HEK293 (cell line): ENCODE measurements at regions not wholly inside any gene's neighbourhood (a gene's known extent, or its start where the extent isn't known, plus 50 kb on each side); places are given as distances from the start of the nearest gene placed in this dataset.

Experiments
- CTCF ChIA-PET: fragments of 350-600 bp; formaldehyde crosslinking; extraction: SDS; loops from one replicate; lab custom pipeline; 2021; ENCODE audit warnings: antibody characterized with exemption; lab: Yijun Ruan, JAX
- POLR2A ChIA-PET: fragments of 300-600 bp; formaldehyde crosslinking; extraction: SDS; loops from one replicate; lab custom pipeline; 2020; ENCODE audit warnings: antibody characterized with exemption, inconsistent platforms; lab: Yijun Ruan, JAX
- H3K27ac ChIP-seq: fragments of 200-500 bp; sonication (Bioruptor generic); 2 replicates; pipeline ENCODE4 v1.5.1; 2014; ENCODE audit warnings: low read depth, low read length, control low read depth, inconsistent platforms; ENCODE audit errors: extremely low read depth
- H3K36me3 ChIP-seq, 2 experiments: fragments of 200-500 bp in 1 of 2; sonication (Bioruptor generic) in 1 of 2; 1 replicate in 1 of 2; 2 replicates in 1 of 2; pipeline ENCODE4 v1.5.1; 2014 to 2017; ENCODE audit warnings: inconsistent platforms in 2 of 2, low read length in 2 of 2; ENCODE audit not compliant: control insufficient read depth in 2 of 2, insufficient read depth in 1 of 2
- H3K4me1 ChIP-seq: fragments of 200-500 bp; sonication (Bioruptor generic); 2 replicates; pipeline ENCODE4 v1.5.1; 2014; ENCODE audit warnings: mild to moderate bottlenecking, low read length, inconsistent platforms; ENCODE audit not compliant: control insufficient read depth, insufficient read depth
- H3K4me3 ChIP-seq: 2 replicates; pipeline ENCODE4 v1.5.1; 2011; ENCODE audit warnings: low read depth, mild to moderate bottlenecking, control low read depth, low read length, moderate library complexity
- H3K9me3 ChIP-seq: fragments of 200-500 bp; sonication (Bioruptor generic); 2 replicates; pipeline ENCODE4 v1.5.1; 2014; ENCODE audit warnings: low read depth, low read length, inconsistent platforms; ENCODE audit not compliant: control insufficient read depth, insufficient read depth
- FEZF1 ChIP-seq: fragments of 450-650 bp; formaldehyde crosslinking; IDR thresholded peaks from 2 replicates; pipeline ENCODE4 v1.5.1; 2016; ENCODE audit warnings: missing biosample characterization, missing genetic modification characterization
- GLIS1 ChIP-seq: fragments of 450-650 bp; formaldehyde crosslinking; IDR thresholded peaks from 2 replicates; pipeline ENCODE4 v1.5.1; 2016; ENCODE audit warnings: missing biosample characterization, missing genetic modification characterization
- HOXA7 ChIP-seq: sonication (generic); formaldehyde crosslinking; IDR thresholded peaks from 2 replicates; pipeline ENCODE4 v1.8.1; 2022; ENCODE audit warnings: missing genetic modification reagents, borderline replicate concordance
- HOXD13 ChIP-seq: sonication (generic); formaldehyde crosslinking; IDR thresholded peaks from 2 replicates; pipeline ENCODE4 v1.8.0; 2022; ENCODE audit warnings: missing genetic modification reagents, borderline replicate concordance
- KLF1 ChIP-seq: fragments of 450-650 bp; formaldehyde crosslinking; IDR thresholded peaks from 2 replicates; pipeline ENCODE4 v1.5.1; 2016; ENCODE audit warnings: missing biosample characterization, missing genetic modification characterization
- KLF7 ChIP-seq: fragments of 450-650 bp; formaldehyde crosslinking; IDR thresholded peaks from 2 replicates; pipeline ENCODE4 v1.5.1; 2016; ENCODE audit warnings: missing biosample characterization, missing genetic modification characterization, borderline replicate concordance
- OSR2 ChIP-seq: fragments of 450-650 bp; formaldehyde crosslinking; IDR thresholded peaks from 2 replicates; pipeline ENCODE4 v1.5.1; 2016; ENCODE audit warnings: missing biosample characterization, missing genetic modification characterization
- SP7 ChIP-seq: fragments of 450-650 bp; formaldehyde crosslinking; IDR thresholded peaks from 2 replicates; pipeline ENCODE4 v1.5.1; 2016; ENCODE audit warnings: missing biosample characterization, missing genetic modification characterization
- TCF7L2 ChIP-seq: IDR thresholded peaks from 2 replicates; pipeline ENCODE4 v1.6.1; 2011; ENCODE audit warnings: low read depth, mild to moderate bottlenecking, inconsistent platforms, low read length, moderate library complexity, borderline replicate concordance
- WT1 ChIP-seq: fragments of 450-650 bp; formaldehyde crosslinking; IDR thresholded peaks from 2 replicates; pipeline ENCODE4 v1.5.1; 2016; ENCODE audit warnings: missing biosample characterization, missing genetic modification characterization
- ZBTB17 ChIP-seq: fragments of 450-650 bp; formaldehyde crosslinking; IDR thresholded peaks from 2 replicates; pipeline ENCODE4 v1.5.1; 2016; ENCODE audit warnings: missing biosample characterization, missing genetic modification characterization
- ZNF140 ChIP-seq: fragments of 450-650 bp; formaldehyde crosslinking; IDR thresholded peaks from 2 replicates; pipeline ENCODE4 v1.5.1; 2016; ENCODE audit warnings: missing biosample characterization, missing genetic modification characterization
- ZNF175 ChIP-seq: fragments of 450-650 bp; formaldehyde crosslinking; IDR thresholded peaks from 2 replicates; pipeline ENCODE4 v1.5.1; 2016; ENCODE audit warnings: missing biosample characterization, missing genetic modification characterization
- ZNF23 ChIP-seq: fragments of 450-650 bp; formaldehyde crosslinking; IDR thresholded peaks from 2 replicates; pipeline ENCODE4 v1.5.1; 2016; ENCODE audit warnings: missing biosample characterization, missing genetic modification characterization, borderline replicate concordance
- ZNF24 ChIP-seq: fragments of 450-650 bp; formaldehyde crosslinking; IDR thresholded peaks from 2 replicates; pipeline ENCODE4 v1.5.1; 2016; ENCODE audit warnings: missing biosample characterization, missing genetic modification characterization
- ZNF324 ChIP-seq: fragments of 450-650 bp; formaldehyde crosslinking; IDR thresholded peaks from 2 replicates; pipeline ENCODE4 v1.5.1; 2016; ENCODE audit warnings: missing biosample characterization, missing genetic modification characterization
- ZNF366 ChIP-seq: fragments of 450-650 bp; formaldehyde crosslinking; conservative IDR thresholded peaks from 2 replicates; pipeline ENCODE4 v1.5.1; 2016; ENCODE audit warnings: missing biosample characterization, missing genetic modification characterization
- ZNF404 ChIP-seq: fragments of 450-650 bp; formaldehyde crosslinking; IDR thresholded peaks from 2 replicates; pipeline ENCODE4 v1.5.1; 2017; ENCODE audit warnings: missing biosample characterization, missing genetic modification characterization
- ZNF433 ChIP-seq: fragments of 450-650 bp; formaldehyde crosslinking; IDR thresholded peaks from 2 replicates; pipeline ENCODE4 v1.5.1; 2016; ENCODE audit warnings: missing biosample characterization, missing genetic modification characterization, low read depth
- ZNF521 ChIP-seq: fragments of 450-650 bp; formaldehyde crosslinking; IDR thresholded peaks from 2 replicates; pipeline ENCODE4 v1.5.1; 2017; ENCODE audit warnings: missing biosample characterization, mild to moderate bottlenecking, missing genetic modification characterization
- ZNF548 ChIP-seq: fragments of 450-650 bp; formaldehyde crosslinking; IDR thresholded peaks from 2 replicates; pipeline ENCODE4 v1.5.1; 2016; ENCODE audit warnings: missing biosample characterization, missing genetic modification characterization
- ZNF561 ChIP-seq: fragments of 450-650 bp; IDR thresholded peaks from 2 replicates; pipeline ENCODE4 v1.5.1; 2018; ENCODE audit warnings: missing biosample characterization, missing genetic modification characterization, borderline replicate concordance
- ZNF596 ChIP-seq: fragments of 450-650 bp; IDR thresholded peaks from 2 replicates; pipeline ENCODE4 v1.5.0; 2018; ENCODE audit warnings: missing biosample characterization, mild to moderate bottlenecking, missing genetic modification characterization, moderate library complexity
- ZNF624 ChIP-seq: fragments of 450-650 bp; formaldehyde crosslinking; IDR thresholded peaks from 2 replicates; pipeline ENCODE4 v1.5.1; 2017; ENCODE audit warnings: missing biosample characterization, missing genetic modification characterization
- ZNF626 ChIP-seq: fragments of 450-650 bp; sonication (Bioruptor Pico); formaldehyde crosslinking; IDR thresholded peaks from 2 replicates; pipeline ENCODE4 v1.5.1; 2018; ENCODE audit warnings: missing biosample characterization, missing genetic modification characterization, inconsistent platforms
- ZNF629 ChIP-seq: fragments of 450-650 bp; formaldehyde crosslinking; IDR thresholded peaks from 2 replicates; pipeline ENCODE4 v1.5.1; 2017; ENCODE audit warnings: missing biosample characterization, missing genetic modification characterization
- ZNF654 ChIP-seq: fragments of 450-650 bp; formaldehyde crosslinking; IDR thresholded peaks from 2 replicates; pipeline ENCODE4 v1.5.1; 2016; ENCODE audit warnings: low read depth, missing biosample characterization, missing genetic modification characterization
- ZNF658 ChIP-seq: fragments of 450-650 bp; formaldehyde crosslinking; IDR thresholded peaks from 2 replicates; pipeline ENCODE4; 2016; ENCODE audit warnings: missing biosample characterization, missing genetic modification characterization
- ZNF701 ChIP-seq: fragments of 450-650 bp; formaldehyde crosslinking; IDR thresholded peaks from 2 replicates; pipeline ENCODE4 v1.5.1; 2016; ENCODE audit warnings: missing biosample characterization, missing genetic modification characterization
- TF ChIP-seq, protein P1 (sequence below): fragments of 450-650 bp; formaldehyde crosslinking; IDR thresholded peaks from 2 replicates; pipeline ENCODE4 v1.5.1; 2017; ENCODE audit warnings: missing biosample characterization, missing genetic modification characterization
- TF ChIP-seq, protein P2 (sequence below): fragments of 450-650 bp; formaldehyde crosslinking; IDR thresholded peaks from 2 replicates; pipeline ENCODE4 v1.5.1; 2017; ENCODE audit warnings: missing biosample characterization, missing genetic modification characterization
- TF ChIP-seq, protein P3 (sequence below): fragments of 450-650 bp; formaldehyde crosslinking; IDR thresholded peaks from 2 replicates; pipeline ENCODE4 v1.5.1; 2016; ENCODE audit warnings: missing biosample characterization, missing genetic modification characterization
- TF ChIP-seq, protein P4 (sequence below): fragments of 450-650 bp; formaldehyde crosslinking; IDR thresholded peaks from 2 replicates; pipeline ENCODE4; 2016; ENCODE audit warnings: missing biosample characterization, missing genetic modification characterization
- TF ChIP-seq, protein P5 (sequence below): fragments of 450-650 bp; formaldehyde crosslinking; IDR thresholded peaks from 2 replicates; pipeline ENCODE4 v1.5.1; 2016; ENCODE audit warnings: missing biosample characterization, missing genetic modification characterization

DNA sequence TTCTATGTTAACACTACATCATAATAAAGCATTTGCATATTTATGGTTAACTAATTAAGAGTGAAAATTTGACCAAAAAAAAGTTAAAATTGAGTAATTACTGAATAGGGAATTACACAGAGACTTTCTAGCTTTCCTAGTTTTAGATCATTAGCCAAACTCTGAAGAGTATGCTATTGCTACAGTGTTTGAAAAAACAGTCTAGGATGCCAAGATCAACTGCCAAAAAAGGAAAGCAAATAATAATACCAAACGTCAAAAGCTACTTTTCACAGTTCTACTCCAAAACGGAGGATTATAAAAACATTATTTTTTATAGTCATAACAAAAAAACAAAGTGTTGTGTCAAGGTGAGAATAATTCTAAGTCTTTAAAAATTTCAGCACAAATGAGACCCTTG, 359.8 kb upstream of the CTSO start (continued):
- TF ChIP-seq, protein P1, sequence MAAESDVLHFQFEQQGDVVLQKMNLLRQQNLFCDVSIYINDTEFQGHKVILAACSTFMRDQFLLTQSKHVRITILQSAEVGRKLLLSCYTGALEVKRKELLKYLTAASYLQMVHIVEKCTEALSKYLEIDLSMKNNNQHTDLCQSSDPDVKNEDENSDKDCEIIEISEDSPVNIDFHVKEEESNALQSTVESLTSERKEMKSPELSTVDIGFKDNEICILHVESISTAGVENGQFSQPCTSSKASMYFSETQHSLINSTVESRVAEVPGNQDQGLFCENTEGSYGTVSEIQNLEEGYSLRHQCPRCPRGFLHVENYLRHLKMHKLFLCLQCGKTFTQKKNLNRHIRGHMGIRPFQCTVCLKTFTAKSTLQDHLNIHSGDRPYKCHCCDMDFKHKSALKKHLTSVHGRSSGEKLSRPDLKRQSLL (tag by site-specific recombination): no peak
- TF ChIP-seq ZNF433 (tag by site-specific recombination) (no peak), ZNF140 (tag by site-specific recombination) (no peak), ZNF324 (tag by site-specific recombination) (no peak)
- TF ChIP-seq, all 188 proteins: peak for 0

DNA sequence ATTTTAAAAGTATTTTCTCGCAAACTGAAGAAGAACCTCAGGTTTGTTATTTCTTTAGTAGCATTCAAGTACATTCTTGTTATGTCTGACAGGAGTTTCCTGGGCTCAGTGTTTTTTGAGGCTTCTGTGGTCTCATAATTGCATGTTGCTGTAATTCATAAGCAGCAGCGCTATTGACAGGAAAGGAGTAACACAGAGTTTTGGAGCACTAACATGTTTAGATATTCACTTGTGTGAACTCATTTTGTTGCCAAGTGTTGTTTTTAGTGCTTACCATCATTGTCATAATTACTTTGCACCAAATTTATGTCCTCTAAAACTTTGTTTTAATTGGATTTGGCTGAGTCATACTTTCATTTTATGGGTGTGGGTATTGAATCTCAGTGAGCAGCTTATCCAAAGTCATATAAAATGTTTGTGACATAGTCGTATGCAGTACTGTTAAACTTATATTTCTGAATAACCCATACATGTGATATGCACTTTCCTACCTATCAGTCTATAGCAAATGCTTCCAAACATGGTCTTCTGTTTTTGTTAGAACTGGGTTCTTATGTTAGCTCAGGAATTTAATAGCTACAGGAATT, 358.7 kb upstream of the CTSO start:
- CTCF ChIA-PET: interaction anchor here (0.5 kb wide), 1 partner anchor 18 kb away, joined by 4 read pairs; no protein-coding TSS in a partner anchor

DNA sequence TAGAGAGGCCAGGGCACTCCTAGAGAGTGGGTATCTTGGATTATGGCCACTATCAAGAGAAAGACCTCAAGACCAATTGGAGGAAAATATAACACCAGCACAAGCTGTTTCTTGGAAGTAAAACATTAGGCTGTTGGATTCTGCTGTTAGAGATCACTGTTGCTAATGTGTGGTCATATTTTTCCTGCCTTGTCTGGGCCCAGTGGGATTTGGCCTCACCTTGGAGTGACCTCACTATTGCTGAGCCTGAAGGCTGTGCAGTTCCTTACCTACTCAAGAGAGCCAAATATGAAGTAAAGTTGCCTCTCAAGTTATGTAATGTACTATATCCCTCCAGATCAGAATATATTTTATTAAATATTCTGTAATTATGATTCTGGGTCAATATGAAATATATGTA, 355.4 kb upstream of the CTSO start:
- peaks cover 5% of the 10 kb centered on the region for H3K4me1 ChIP-seq
- ChIA-PET CTCF (no interaction called here), POLR2A (no interaction called here)
- no peaks in the 10 kb centered on the region for H3K36me3 ChIP-seq
- no peaks in the 10 kb centered on the region for H3K9me3 ChIP-seq
- no peak overlapping the region for H3K4me3 ChIP-seq
- no peak overlapping the region for H3K27ac ChIP-seq
- TF ChIP-seq KLF1: no peak
- TF ChIP-seq, protein P2, sequence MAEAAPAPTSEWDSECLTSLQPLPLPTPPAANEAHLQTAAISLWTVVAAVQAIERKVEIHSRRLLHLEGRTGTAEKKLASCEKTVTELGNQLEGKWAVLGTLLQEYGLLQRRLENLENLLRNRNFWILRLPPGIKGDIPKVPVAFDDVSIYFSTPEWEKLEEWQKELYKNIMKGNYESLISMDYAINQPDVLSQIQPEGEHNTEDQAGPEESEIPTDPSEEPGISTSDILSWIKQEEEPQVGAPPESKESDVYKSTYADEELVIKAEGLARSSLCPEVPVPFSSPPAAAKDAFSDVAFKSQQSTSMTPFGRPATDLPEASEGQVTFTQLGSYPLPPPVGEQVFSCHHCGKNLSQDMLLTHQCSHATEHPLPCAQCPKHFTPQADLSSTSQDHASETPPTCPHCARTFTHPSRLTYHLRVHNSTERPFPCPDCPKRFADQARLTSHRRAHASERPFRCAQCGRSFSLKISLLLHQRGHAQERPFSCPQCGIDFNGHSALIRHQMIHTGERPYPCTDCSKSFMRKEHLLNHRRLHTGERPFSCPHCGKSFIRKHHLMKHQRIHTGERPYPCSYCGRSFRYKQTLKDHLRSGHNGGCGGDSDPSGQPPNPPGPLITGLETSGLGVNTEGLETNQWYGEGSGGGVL (tag by site-specific recombination): no peak
- no peak for TF ChIP-seq TCF7L2

More for the DNA sequence above, 358.7 kb upstream of the CTSO start:
- no peak overlapping the region for H3K27ac ChIP-seq
- no peaks in the 10 kb centered on the region for H3K9me3 ChIP-seq
- H3K36me3 ChIP-seq: no peaks in the 10 kb centered on the region
- TF ChIP-seq HOXD13 (no peak), ZNF366 (tag by site-specific recombination) (peak; percentile 53; the same call in 1 of the 2 replicates), ZNF658 (no peak), ZNF23 (tag by site-specific recombination) (no peak), ZNF701 (tag by site-specific recombination) (no peak), ZNF626 (no peak), KLF7 (tag by site-specific recombination) (no peak), GLIS1 (tag by site-specific recombination) (no peak), SP7 (tag by site-specific recombination) (peak; percentile 66), ZNF521 (tag by site-specific recombination) (no peak), ZNF654 (tag by site-specific recombination) (no peak), ZNF24 (tag by site-specific recombination) (no peak), ZNF404 (tag by site-specific recombination) (no peak), ZNF624 (tag by site-specific recombination) (no peak), ZNF596 (tag by site-specific recombination) (no peak), WT1 (peak; percentile 90), ZNF175 (tag by site-specific recombination) (no peak), ZNF548 (no peak), HOXA7 (CRISPR knock-in tag) (no peak), ZBTB17 (tag by site-specific recombination) (0 out of 2 replicates have a peak, but pooled peaks have one; percentile 28), OSR2 (tag by site-specific recombination) (peak; percentile 60), FEZF1 (tag by site-specific recombination) (no peak), ZNF561 (tag by site-specific recombination) (no peak), ZNF629 (tag by site-specific recombination) (no peak)
- TF ChIP-seq, protein P3, sequence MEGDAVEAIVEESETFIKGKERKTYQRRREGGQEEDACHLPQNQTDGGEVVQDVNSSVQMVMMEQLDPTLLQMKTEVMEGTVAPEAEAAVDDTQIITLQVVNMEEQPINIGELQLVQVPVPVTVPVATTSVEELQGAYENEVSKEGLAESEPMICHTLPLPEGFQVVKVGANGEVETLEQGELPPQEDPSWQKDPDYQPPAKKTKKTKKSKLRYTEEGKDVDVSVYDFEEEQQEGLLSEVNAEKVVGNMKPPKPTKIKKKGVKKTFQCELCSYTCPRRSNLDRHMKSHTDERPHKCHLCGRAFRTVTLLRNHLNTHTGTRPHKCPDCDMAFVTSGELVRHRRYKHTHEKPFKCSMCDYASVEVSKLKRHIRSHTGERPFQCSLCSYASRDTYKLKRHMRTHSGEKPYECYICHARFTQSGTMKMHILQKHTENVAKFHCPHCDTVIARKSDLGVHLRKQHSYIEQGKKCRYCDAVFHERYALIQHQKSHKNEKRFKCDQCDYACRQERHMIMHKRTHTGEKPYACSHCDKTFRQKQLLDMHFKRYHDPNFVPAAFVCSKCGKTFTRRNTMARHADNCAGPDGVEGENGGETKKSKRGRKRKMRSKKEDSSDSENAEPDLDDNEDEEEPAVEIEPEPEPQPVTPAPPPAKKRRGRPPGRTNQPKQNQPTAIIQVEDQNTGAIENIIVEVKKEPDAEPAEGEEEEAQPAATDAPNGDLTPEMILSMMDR (tag by site-specific recombination): no peak
- TF ChIP-seq, protein P4, sequence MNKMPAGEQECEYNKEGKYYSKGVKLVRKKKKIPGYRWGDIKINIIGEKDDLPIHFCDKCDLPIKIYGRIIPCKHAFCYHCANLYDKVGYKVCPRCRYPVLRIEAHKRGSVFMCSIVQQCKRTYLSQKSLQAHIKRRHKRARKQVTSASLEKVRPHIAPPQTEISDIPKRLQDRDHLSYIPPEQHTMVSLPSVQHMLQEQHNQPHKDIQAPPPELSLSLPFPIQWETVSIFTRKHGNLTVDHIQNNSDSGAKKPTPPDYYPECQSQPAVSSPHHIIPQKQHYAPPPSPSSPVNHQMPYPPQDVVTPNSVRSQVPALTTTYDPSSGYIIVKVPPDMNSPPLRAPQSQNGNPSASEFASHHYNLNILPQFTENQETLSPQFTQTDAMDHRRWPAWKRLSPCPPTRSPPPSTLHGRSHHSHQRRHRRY (tag by site-specific recombination): no peak
- TF ChIP-seq, protein P5, sequence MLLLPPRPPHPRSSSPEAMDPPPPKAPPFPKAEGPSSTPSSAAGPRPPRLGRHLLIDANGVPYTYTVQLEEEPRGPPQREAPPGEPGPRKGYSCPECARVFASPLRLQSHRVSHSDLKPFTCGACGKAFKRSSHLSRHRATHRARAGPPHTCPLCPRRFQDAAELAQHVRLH (tag by site-specific recombination): no peak
- no peak overlapping the region for H3K4me3 ChIP-seq
- H3K4me1 ChIP-seq: peaks cover 5% of the 10 kb centered on the region
- POLR2A ChIA-PET: no interaction called here
